ENCODE measurements at regions not wholly inside any gene's neighbourhood (a gene's known extent, or its start where the extent isn't known, plus 50 kb on each side); places are given as distances from the start of the nearest gene placed in this dataset.

- TF ChIP-seq ETS1 (IDR thresholded peaks at IDR 0.05) = no peak
- TF ChIP-seq STAT1 (IDR thresholded peaks at IDR 0.05; ENCODE audit: unreplicated experiment) = no peak
- TF ChIP-seq EZH2 (IDR thresholded peaks at IDR 0.05; ENCODE audit: low read depth, unreplicated experiment) = no peak
- TF ChIP-seq JUNB (IDR thresholded peaks at IDR 0.05; ENCODE audit: unreplicated experiment) = no peak
- no peak for TF ChIP-seq POLR2AphosphoS5 (IDR thresholded peaks at IDR 0.05; ENCODE audit: low read depth)
- no peak for TF ChIP-seq NANOG (IDR thresholded peaks at IDR 0.05; ENCODE audit: borderline replicate concordance)
Measured at GRCh38 chr2:138239902-138240491, 261.6 kb upstream of the SPOPL start (continued).

- Histone ChIP-seq H3K4me2 (no peak overlapping the region), H3K36me3 (ENCODE audit: insufficient read depth) (no peaks in the 10 kb centered on the region), H3F3A (replicated peaks; ENCODE audit: low read depth) (no peaks in the 10 kb centered on the region), H3K4me1 (ENCODE audit: insufficient read depth) (no peaks in the 10 kb centered on the region), H3K79me2 (replicated peaks; ENCODE audit: insufficient read depth) (no peaks in the 10 kb centered on the region), H2AFZ (0 out of 2 replicates have a peak overlapping the region, but pooled peaks have one; percentile 15), H3K27me3 (ENCODE audit: insufficient read depth) (no peaks in the 10 kb centered on the region), H3K9me2 (ENCODE audit: insufficient read depth) (peaks cover 9% of the 10 kb centered on the region; the same call in 1 of the 2 replicates), H4K20me1 (replicated peaks; ENCODE audit: insufficient read depth) (no peaks in the 10 kb centered on the region), H3K27ac (ENCODE audit: low read depth) (no peak overlapping the region), H3K4me3 (no peak overlapping the region)
- Mint-ChIP-seq H3K4me1 (no peaks in the 10 kb centered on the region), H3K27me3 (ENCODE audit: insufficient read depth, low read depth, poor library complexity) (no peaks in the 10 kb centered on the region), H3K4me3 (no peak overlapping the region), H3K9me3 (no peaks in the 10 kb centered on the region), H3K36me3 (ENCODE audit: low read depth) (no peaks in the 10 kb centered on the region), H3K27ac (no peak overlapping the region)
- ATAC-seq (no peak), DNase-seq (ENCODE audit: low spot score) (no peak)
- TF ChIP-seq JUNB (IDR thresholded peaks at IDR 0.05; ENCODE audit: unreplicated experiment) (no peak), ZNF114 (CRISPR knock-in tag; IDR thresholded peaks at IDR 0.05) (no peak), NANOG (IDR thresholded peaks at IDR 0.05; ENCODE audit: borderline replicate concordance) (no peak), ZNF331 (CRISPR knock-in tag; IDR thresholded peaks at IDR 0.05; ENCODE audit: low read depth) (no peak), CREB1 (CRISPR knock-in tag; IDR thresholded peaks at IDR 0.05; ENCODE audit: low read depth) (no peak), ZNF462 (CRISPR knock-in tag; IDR thresholded peaks at IDR 0.05) (no peak), ETS1 (IDR thresholded peaks at IDR 0.05) (no peak), EZH2phosphoT487 (IDR thresholded peaks at IDR 0.05; ENCODE audit: unreplicated experiment) (no peak), STAT1 (IDR thresholded peaks at IDR 0.05; ENCODE audit: unreplicated experiment) (no peak), POLR2AphosphoS5 (IDR thresholded peaks at IDR 0.05; ENCODE audit: low read depth) (no peak), CTCF (conservative IDR thresholded peaks at IDR 0.05; ENCODE audit: low read depth in 2 of 2) (no peak)
Measured at GRCh38 chr2:138243372-138243771, 258.2 kb upstream of the SPOPL start.

Measured in GM23338 (cell line).